ENCODE measurements at regions not wholly inside any gene's neighbourhood (a gene's known extent, or its start where the extent isn't known, plus 50 kb on each side); places are given as distances from the start of the nearest gene placed in this dataset.

- TF ChIP-seq KAT2A (conservative IDR thresholded peaks at IDR 0.05; ENCODE audit: control insufficient read depth, low read depth, low read length) = no peak
- peak in 2 of 3 experiments; percentile 4; a peak in 1 of 6 replicates for TF ChIP-seq CTCF (IDR thresholded peaks at IDR 0.05 in 2 of 3, conservative IDR thresholded peaks at IDR 0.05 in 1 of 3; ENCODE audit: control insufficient read depth in 2 of 3, extremely low read depth in 1 of 3, insufficient read depth in 1 of 3, low read depth in 3 of 3, low read length in 3 of 3)
- no peak for TF ChIP-seq NR2C1 (IDR thresholded peaks at IDR 0.05)
- TF ChIP-seq NFIC (IDR thresholded peaks at IDR 0.05; ENCODE audit: low read depth, low read length) = no peak
- no peak for TF ChIP-seq EZH2 (IDR thresholded peaks at IDR 0.05; ENCODE audit: borderline replicate concordance, control insufficient read depth, low read depth, low read length)
- TF ChIP-seq RCOR1 (conservative IDR thresholded peaks at IDR 0.05; ENCODE audit: low read depth, low read length) = no peak
- no peak for TF ChIP-seq YY1 (IDR thresholded peaks at IDR 0.05; ENCODE audit: low read depth, low read length)
These were observed 143.6 kb upstream of the SLITRK3 start for GRCh38 chr3:165339753-165340152.

Data from GM12878 (cell line).